Nucleus accumbens (tissue), 56 donors: ENCODE measurements at regions not wholly inside any gene's neighbourhood (a gene's known extent, or its start where the extent isn't known, plus 50 kb on each side); places are given as distances from the start of the nearest gene placed in this dataset.
"Not testable (repeated sequence)": the region's sequence is repeated elsewhere in the genome, so short reads cannot be mapped to it uniquely, and the experiment has no call there.

Experiments used
- DNase-seq, 56 donors: peaks; one replicate each; lab custom pipeline; 2025; lab: John Stamatoyannopoulos, UW

GRCh38 chr2:34188464-34189303, 589.6 kb upstream of the FAM98A start:
- no peak for DNase-seq

- DNase-seq: no peak
Observed at GRCh38 chr2:34179511-34179910, 580.4 kb upstream of the FAM98A start.

- no peak for DNase-seq
Observed at GRCh38 chr2:34178482-34178881, 579.4 kb upstream of the FAM98A start.

- no peak for DNase-seq
Observed at GRCh38 chr2:34176693-34177092, 577.6 kb upstream of the FAM98A start.

DNA sequence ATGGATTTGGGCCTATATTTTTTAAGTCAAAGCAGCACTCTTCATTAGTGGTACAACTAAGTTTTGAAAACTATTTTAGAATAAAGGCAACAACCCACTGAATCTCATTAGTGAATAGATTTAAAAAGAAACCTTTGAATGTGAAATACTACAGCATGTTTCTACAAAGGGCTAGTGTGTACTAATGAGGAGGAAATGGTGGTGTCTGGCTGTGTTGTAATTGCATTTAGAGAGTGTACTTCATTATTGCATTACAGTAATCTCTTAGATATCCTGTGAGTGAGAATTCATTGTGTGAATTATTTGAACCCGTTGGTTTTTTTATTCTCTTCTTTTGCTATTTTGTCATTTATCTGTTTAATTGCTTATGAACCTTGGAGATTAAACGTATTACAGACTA, 575.4 kb upstream of the FAM98A start:
- no peak for DNase-seq

DNA sequence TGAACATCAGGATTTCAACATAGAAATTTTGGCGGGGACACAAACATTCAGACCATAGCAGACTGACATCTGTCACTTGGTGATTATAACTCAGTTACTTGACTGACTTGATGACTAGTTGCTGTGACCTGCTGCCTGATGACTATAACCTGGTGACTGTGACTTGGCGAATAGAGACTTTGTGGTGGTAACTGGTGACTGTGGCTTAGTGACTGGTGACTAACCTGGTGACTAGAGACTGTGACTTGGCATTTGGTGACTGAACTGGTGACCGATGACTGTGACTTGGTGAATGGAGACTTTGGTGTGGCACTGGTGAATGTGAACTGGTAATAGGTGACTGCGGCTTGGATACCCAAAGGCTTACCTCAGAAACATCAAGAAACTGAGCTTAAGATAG, 563.1 kb upstream of the FAM98A start:
- DNase-seq: no peak

GRCh38 chr2:34161549-34161948, 562.5 kb upstream of the FAM98A start:
- DNase-seq: no peak

DNA sequence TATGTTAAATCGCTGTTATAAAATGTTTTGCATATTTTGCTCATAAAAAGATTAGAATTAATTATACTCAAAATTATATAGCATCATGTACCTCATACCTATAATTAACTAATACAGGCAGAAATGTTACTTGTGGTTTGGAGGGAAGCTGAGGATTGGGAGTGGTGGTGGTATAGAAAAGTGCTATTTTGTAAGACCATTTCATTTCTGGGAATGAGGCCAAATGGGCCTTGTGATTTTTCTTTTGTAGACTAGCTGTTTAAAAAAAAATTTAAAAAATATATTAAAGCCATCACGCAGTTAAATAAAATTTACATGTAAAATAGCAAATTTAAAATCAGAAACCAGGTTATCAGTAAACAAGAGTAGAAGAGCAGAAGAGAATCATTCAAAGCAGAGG, 560.8 kb upstream of the FAM98A start:
- DNase-seq: no peak

GRCh38 chr2:34153484-34153883, 554.4 kb upstream of the FAM98A start:
- no peak for DNase-seq

DNA sequence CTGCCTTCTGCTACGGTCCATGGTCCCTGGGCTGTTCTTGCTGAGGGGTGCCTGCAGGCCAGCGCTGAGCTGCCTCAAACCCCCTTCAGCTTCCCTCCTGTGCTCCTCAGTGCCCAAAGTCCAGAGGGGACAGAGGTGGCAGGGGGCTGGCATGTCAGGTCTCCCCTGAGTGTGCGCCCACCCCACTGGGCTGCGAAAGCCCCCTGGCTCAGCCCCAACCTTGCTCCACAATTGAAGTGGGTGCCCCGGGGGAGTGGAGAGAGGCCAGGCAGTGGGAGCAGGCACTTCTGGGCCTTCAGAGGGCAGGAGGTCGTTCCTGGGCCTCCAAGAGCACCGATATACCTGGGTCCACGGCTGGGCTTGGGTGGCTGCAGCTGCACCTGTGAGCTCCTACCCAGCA, 548.7 kb upstream of the FAM98A start:
- no peak for DNase-seq

- no peak for DNase-seq
Observed at GRCh38 chr2:34143149-34143548, 544.0 kb upstream of the FAM98A start.

DNA sequence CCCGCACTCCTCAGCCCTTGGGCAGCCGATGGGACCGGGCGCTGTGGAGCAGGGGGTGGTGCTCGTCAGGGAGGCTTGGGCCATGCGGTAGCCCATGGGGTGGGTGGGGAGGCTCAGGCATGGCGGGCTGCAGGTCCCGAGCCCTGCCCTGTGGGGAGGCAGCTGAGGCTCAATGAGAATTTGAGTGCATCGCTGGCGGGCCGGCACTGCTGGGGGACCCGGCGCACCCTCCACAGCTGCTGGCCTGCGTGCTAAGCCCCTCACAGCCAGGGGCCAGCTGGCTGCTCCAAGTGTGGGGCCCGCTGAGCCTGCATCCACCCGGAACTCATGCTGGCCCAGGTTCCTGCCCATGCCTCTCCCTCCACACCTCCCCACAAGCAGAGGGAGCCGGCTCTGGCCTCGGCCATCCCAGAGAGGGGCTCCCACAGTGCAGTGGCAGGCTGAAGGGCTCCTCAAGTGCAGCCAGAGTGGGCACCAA, 543.5 kb upstream of the FAM98A start:
- not testable (repeated sequence) for DNase-seq

- not testable (repeated sequence) for DNase-seq
Observed at GRCh38 chr2:34133065-34133464, 534.0 kb upstream of the FAM98A start.

DNA sequence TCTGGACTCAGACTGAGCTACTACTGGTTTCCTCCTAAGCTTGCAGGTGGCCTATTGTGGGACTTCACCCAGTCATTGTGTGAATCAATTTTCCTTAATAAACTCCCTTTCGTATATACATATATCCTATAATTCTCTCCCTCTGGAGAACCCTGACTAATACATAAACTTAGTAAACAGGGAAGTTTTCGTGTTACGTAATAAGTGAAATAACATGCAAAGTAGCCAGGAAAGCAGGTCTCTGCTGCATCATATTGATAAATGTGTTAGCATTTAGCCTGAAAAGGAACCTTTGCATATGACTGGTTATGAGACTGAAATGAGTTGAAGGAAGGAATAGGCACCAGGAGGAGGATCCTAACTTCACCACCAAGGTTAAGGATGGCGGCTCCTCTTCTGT, 527.2 kb upstream of the FAM98A start:
- DNase-seq: no peak

GRCh38 chr2:34123996-34124785, 525.1 kb upstream of the FAM98A start:
- no peak for DNase-seq

- no peak for DNase-seq
Observed at GRCh38 chr2:34121076-34121475, 522.0 kb upstream of the FAM98A start.

DNA sequence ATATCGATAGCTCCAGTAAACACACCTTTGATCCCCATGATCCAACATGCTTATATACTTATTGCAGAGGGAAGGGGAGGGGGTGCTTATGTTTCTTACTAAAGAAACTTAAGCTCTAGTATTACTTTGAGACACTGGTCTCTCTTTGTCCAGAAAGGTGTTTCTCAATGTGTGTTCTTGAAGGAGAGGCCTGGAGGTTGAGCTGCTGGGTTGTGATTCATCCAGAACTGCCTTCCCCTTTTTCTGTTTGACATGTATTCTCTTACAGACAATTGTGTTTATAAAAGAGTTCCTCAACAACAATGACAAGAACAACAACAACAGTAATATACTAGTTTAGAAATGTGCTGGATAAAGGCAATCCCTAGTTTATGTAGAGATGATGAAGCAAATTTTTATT, 516.0 kb upstream of the FAM98A start:
- DNase-seq: no peak

DNA sequence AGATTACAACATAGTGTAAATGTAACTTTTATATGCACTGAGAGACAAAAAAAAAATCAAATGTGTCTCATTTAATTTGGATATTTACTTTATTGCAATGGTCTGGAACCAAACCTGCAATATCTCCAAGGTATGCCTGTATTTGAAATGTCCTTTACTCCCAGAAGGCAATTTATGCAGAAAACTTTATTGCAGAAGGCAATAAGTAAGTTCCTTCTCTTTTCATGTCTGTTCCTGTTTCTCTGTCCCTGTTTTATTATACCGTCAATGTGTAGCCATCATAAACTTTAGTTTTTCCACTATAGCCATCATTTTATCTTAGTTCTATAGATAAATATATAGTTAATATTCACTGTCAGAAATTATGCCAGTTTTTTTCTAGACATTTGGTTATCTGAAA, 513.1 kb upstream of the FAM98A start:
- no peak for DNase-seq

DNA sequence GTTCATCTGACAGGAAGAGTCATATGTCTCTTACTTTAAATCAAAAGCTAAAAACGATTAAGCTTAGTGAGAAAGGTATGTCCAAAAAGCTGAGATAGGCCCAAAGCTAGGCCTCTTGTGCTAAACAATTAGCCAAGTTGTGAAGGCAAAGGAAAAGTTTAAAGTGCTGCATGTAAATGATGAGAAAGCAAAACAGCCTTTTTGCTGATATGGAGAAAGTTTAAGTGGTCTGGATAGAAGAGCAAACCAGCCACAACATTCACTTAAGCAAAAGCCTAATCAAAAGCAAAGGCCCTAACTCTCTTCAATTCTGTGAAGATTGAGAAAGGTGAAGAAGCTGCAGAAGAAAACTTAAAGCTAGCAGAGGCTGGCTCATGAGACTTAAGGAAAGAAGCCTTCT, 511.3 kb upstream of the FAM98A start:
- no peak for DNase-seq

DNA sequence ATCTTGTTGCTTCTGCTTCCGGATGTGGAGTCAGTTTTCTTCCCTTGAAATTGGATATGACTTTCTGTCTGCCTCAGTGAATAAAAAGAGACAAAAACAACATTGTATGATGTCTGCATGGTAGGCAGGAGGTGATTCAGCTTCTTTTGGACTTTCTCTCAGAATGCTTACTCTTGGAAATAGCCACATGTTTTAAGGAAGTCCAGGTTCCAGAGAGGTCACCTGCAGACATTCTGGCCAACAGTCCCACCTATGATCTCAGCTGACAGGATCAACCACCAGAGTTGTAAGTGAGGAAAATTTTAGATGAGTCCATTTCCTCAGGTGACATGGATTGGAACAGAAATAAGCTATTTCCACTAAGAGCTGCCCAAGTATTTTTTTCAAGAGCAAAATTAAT, 508.7 kb upstream of the FAM98A start:
- no peak for DNase-seq

DNA sequence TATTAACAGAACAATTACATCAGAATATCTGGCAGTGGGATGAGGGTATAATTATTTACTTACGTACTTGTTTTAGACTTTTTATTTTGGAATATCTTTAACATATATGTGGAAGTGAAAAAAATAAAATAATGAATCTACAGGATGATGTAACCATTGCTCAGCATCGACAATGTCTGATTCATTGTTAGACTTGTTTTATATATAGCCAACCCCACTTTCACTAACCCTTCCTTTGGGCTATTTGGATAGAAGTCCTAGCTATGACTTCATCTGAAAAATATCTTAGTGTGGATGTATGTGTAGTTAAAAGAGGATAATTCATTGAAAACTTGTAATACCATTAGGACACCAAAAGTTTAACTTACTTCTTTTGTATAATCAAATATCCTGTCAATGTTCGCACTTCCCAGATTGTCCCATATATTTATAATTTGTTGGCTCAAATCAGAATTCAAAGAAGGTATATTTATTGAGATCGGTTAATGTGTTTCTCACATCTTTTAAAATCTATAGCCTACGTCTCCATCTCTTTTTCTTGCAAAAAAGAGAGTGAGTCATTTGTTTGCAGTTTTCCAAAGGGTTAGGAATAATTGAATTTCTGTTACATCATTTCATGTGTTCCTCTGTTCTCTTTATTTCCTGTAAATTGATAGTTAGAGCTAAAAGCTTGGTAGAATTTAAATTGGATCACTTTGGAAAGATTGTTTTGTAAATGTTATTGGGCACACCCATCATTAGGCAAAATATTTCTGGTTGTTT, 506.1 kb upstream of the FAM98A start:
- no peak for DNase-seq
